IPS DF 4.7 (cell line): ENCODE measurements at regions not wholly inside any gene's neighbourhood (a gene's known extent, or its start where the extent isn't known, plus 50 kb on each side); places are given as distances from the start of the nearest gene placed in this dataset.

Source experiments
- DNase-seq: peaks from one replicate; pipeline ENCODE4 v3.0.0-alpha.2; 2013; ENCODE audit warnings: low spot score; ENCODE audit errors: extremely low read depth

DNA sequence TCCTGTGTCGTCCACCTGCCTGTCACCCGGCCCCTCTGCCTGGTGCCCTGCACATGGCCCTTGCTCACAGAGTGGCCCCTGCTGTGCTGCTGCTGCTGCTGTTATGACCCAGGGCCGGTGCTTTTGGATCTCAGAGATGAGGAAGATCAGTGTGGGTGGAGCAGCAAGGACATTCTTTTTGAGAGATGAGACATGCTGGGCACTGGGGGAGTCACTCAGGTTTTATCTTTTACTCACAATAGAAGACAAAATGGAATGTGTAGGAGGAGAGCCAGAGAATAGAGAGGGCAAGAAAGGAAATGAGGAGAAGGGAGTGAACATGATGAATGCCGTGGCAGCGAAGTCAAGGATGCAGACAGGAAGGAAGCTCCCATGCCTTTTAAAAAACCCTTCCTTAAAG, 611.5 kb upstream of the DPP6 start:
- DNase-seq = no peak

- DNase-seq = no peak
These were observed 609.0 kb upstream of the DPP6 start for GRCh38 chr7:153443032-153443701.

GRCh38 chr7:153444641-153445040, 607.6 kb upstream of the DPP6 start:
- no peak for DNase-seq

DNA sequence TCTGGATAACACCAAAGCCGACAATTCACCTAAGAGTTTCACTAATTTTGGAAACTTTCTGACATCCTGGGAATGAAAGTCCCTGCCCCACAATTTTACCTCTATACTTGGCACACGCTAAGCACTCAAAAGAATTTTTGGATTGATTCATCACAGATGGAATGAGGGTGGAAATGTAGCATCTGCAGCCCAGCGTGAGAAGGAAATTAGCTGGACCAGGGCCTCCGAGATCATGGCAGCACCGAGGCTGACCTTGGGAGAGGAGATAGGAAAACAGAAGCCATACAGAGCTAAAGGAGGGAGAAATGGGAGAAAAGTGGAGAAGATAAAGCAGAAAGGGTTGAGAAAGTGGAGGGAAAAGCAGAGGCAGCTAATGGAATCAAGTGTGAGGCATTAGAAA, 606.6 kb upstream of the DPP6 start:
- no peak for DNase-seq

- DNase-seq = no peak
These were observed 605.7 kb upstream of the DPP6 start for GRCh38 chr7:153446490-153446889.

DNA sequence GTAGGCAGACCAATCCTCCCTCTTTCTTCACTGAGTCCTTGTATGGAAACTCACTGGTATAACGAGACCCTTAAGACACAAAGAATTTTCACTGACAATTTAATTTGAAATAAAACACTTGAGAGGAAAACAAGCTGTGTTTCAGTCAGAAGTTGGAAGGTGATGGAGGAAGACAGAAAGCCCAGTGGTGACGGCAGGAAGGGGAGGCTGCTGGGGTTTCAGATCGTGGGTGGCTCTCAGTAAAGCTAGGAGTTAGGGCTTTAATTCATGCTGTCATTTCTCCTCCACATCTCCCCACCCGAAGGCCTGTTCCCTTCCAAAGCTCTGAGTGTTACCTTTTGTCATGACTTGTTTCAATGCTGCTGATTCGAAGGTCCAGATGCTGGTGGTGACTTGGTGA, 605.2 kb upstream of the DPP6 start:
- DNase-seq = no peak

GRCh38 chr7:153452661-153453060, 599.5 kb upstream of the DPP6 start:
- no peak for DNase-seq

DNA sequence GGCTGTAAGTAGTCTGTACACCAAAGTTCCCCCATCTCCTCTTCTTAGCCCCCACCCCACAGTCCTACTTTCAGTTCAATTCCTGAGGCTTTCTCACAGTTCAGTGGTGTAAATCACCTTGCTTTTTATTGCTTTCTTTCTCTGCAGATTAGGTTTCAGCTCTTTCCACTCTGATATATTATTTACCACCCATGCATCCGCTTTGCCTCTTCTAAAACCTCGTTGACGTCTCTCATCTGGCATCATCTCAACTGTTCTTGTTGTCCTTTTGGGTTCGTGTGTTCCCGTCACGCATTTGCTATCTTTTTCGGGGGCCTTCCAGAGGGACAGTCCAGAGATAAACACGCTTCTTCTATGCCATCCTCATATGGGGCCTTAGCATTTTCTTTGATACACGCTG, 597.9 kb upstream of the DPP6 start:
- DNase-seq = no peak

- no peak for DNase-seq
These were observed 594.5 kb upstream of the DPP6 start for GRCh38 chr7:153457746-153458145.

DNA sequence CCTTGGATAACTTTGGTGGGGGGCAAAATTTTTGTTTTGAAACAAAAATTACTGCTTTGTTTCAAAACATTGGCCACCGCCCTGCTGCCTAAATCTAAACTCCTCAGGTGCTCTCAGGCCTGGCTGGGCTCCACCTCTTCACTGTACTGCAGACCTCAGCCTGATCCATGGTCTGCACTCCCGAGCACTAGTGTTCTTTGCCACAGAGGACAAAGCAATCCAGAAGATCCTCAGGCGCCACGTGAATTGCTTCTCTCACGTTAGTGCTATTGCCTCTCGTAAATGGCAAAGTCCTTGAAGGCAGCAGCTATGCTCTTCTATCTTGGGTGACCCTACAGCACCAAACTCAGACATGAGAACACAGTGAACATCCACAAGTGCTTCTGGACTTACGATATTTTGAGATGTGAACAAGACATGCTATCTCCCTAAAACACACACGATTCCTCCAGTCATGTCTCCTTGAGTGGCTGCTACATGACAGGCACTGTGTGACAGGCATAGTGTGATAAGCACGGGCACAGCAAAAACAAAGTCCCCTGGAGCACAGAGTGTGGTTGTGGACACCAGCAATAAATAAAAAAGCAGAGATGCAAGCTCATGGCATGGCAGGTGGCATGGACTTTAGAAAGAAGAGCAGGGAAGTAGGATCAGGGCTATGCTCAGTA, 582.1 kb upstream of the DPP6 start:
- DNase-seq = no peak

GRCh38 chr7:153472516-153472915, 579.7 kb upstream of the DPP6 start:
- DNase-seq = no peak

GRCh38 chr7:153473185-153473584, 579.0 kb upstream of the DPP6 start:
- DNase-seq = no peak

DNA sequence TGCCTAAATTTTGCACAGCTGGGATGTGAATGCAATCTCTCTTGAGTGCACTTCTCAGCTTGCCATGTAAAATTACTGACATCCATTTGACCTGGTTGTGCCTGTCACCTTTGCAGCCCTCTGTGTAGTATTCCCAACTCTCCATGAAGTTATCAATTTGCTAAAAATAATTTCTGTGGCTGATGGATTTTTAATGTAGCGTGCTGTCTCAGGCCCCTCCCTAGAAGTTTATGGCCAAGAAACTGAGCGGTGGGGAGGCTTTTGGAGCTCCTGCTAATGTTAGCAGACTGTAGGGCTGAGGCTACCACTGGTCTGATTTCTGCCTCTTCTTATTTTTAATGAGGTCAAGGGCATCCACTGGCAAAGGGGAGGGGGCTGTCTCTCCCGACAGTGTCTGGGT, 577.0 kb upstream of the DPP6 start:
- no peak for DNase-seq

DNA sequence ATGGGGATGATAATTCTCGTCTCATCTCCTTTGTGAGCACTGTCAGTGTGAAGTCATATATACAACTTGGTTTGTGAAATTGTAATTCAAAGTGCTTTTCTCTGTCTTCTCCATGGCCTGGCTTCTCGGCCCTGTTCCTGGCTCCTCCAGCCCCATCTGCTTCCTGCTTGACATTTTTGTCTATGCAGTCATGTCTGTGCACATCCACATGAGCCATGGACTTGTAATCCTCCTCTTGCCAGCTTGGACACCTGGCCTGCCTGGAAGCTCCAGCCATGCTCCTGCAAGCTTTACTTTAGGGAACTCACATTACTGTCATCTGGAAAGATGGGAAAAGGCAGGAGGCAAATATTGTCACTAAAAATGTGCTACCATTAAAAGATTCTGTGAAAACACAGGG, 576.0 kb upstream of the DPP6 start:
- no peak for DNase-seq

DNA sequence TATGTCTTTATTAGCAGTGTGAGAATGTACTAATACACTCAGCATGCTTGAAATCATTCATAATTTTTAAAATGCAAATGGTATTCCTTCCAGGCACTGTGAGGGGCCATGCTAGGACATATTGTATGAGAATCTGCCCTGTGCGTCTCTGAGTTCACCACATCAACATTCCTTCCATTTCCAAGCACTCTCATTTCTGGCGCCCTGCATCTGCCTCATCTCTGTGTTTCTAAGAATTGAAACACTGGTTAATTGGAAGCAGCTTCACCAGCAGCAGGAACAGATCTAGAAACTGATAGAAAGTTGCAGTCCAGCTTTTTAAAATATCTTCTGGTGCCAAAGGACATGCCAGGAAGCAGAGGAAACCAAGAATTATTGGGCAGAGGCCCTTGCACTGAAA, 555.9 kb upstream of the DPP6 start:
- DNase-seq = no peak

DNA sequence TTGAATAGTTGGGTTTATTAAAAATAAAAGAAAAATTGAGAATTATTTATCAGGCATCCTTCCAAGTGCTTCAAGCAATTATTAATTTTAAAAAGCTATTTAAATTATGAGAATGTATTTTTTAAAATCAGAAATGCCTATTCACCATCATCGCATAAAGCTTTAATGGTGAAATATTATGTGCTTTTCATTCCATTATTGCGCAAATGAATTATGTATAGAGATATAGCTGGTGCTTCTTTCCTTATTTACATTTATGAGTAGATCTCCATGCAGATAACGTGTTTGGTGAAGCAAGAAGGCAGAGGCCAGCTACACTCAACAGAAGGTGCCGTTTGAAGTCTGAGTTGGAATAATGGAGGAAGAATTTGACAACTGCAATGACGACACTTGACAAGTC, 549.1 kb upstream of the DPP6 start:
- no peak for DNase-seq

- no peak for DNase-seq
These were observed 547.7 kb upstream of the DPP6 start for GRCh38 chr7:153504288-153505075.

DNA sequence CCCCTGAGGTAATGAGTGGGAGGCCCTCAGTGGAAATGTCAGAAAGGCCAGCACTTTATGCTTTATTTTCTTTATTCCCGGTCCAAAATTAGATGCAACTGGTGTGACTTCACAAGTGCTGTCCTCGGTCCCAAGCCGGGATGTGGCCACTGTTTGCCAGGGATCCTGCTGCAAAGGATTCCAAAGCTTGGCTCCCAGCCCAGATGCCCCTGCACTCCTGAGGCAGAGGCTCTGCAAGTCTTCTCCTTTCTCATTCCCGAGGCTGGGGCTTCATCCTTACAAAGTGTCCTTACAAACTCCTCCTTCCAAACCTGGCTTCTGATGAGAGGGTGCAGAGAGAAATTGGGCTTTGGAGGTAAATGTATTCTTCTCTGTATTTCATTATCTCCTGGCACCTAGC, 544.3 kb upstream of the DPP6 start:
- no peak for DNase-seq

- no peak for DNase-seq
These were observed 542.4 kb upstream of the DPP6 start for GRCh38 chr7:153509768-153510167.

DNA sequence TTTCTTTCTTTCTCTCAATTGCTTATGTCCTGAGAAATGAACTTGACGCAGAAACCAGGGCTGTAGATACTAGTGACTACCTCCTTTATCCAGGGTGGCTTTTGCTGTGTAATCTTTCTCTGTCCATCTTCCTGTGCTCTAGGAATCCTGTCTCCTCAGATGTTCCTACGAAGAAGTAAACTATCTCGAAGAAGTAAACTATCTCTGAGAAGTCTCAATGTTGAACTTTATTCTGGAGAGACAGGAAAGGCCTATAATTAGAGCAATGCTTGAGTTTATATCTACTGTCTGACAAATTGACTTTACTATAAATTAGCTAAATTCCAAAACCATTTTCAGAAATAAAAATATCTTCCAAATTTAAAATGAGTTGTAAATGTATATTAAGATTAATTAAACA, 541.5 kb upstream of the DPP6 start:
- no peak for DNase-seq

DNA sequence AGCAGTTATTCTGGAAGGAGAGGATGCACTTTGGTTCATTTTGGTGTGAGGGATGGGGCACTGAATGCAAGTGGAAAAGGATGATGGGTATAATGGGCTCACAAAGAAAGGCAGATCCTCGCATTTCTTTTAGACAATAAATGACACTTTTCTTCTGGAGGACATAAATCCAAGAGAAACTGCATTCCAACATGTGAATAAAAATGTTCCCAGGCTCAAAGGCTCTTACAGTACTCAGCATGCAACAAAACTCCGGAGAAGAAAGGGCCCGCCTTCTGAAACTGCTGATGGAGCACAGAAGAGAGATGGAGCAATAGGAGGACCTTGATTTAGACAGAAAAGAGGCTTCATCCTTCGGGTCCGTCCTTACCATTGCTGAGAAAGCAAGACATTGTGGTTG, 538.2 kb upstream of the DPP6 start:
- DNase-seq = no peak

- no peak for DNase-seq
These were observed 536.8 kb upstream of the DPP6 start for GRCh38 chr7:153515359-153515758.
